DOHH2 (cell line): ENCODE measurements at regions not wholly inside any gene's neighbourhood (a gene's known extent, or its start where the extent isn't known, plus 50 kb on each side); places are given as distances from the start of the nearest gene placed in this dataset.
"Not testable (repeated sequence)": the region's sequence is repeated elsewhere in the genome, so short reads cannot be mapped to it uniquely, and the experiment has no call there.

Source experiments
- H3F3A ChIP-seq: fragments of 200-600 bp; sonication (generic), shearing (Covaris generic); 2 replicates; pipeline ENCODE4 v1.6.0; 2016; ENCODE audit warnings: antibody characterized with exemption, mild to moderate bottlenecking; ENCODE audit not compliant: control insufficient read depth, insufficient read depth
- H3K27ac ChIP-seq: fragments of 200-600 bp; sonication (generic); 2 replicates; pipeline ENCODE4 v1.5.1; 2014; ENCODE audit warnings: low read depth, mild to moderate bottlenecking, low read length, moderate library complexity
- H3K27me3 ChIP-seq: fragments of 200-600 bp; sonication (generic); 2 replicates; pipeline ENCODE4 v1.6.1; 2014; ENCODE audit warnings: mild to moderate bottlenecking, low read length, mixed read lengths; ENCODE audit not compliant: control insufficient read depth
- H3K36me3 ChIP-seq: fragments of 200-600 bp; sonication (generic); 2 replicates; pipeline ENCODE4 v1.6.1; 2014; ENCODE audit warnings: mild to moderate bottlenecking, low read length, moderate library complexity, mixed read lengths; ENCODE audit not compliant: control insufficient read depth
- H3K4me1 ChIP-seq: fragments of 200-600 bp; sonication (generic); 2 replicates; pipeline ENCODE4 v1.6.1; 2014; ENCODE audit warnings: mild to moderate bottlenecking, low read length, mixed read lengths; ENCODE audit not compliant: control insufficient read depth
- H3K4me2 ChIP-seq: fragments of 200-600 bp; sonication (generic); 2 replicates; pipeline ENCODE4 v1.6.0; 2014; ENCODE audit warnings: mild to moderate bottlenecking, low read length, moderate library complexity
- H3K4me3 ChIP-seq: fragments of 200-600 bp; sonication (generic); 2 replicates; pipeline ENCODE4 v1.5.1; 2014; ENCODE audit warnings: mild to moderate bottlenecking, low read length, mixed read lengths
- H3K79me2 ChIP-seq: fragments of 200-600 bp; sonication (generic); 2 replicates; pipeline ENCODE4 v1.6.1; 2014; ENCODE audit warnings: mild to moderate bottlenecking, low read length, mixed read lengths; ENCODE audit not compliant: control insufficient read depth
- H3K9me2 ChIP-seq: fragments of 200-600 bp; sonication (generic); replicated peaks from 2 replicates; pipeline ENCODE4 v1.6.1; 2014; ENCODE audit warnings: mild to moderate bottlenecking, low read length, mixed read lengths; ENCODE audit not compliant: control insufficient read depth
- H3K9me3 ChIP-seq: fragments of 200-600 bp; sonication (generic); 2 replicates; pipeline ENCODE4 v1.6.1; 2014; ENCODE audit warnings: antibody characterized with exemption, low read length, mixed read lengths; ENCODE audit not compliant: control insufficient read depth, insufficient read depth
- H4K20me1 ChIP-seq: fragments of 200-600 bp; sonication (generic); 2 replicates; pipeline ENCODE4 v1.6.0; 2014; ENCODE audit warnings: low read depth, mild to moderate bottlenecking, antibody characterized with exemption, low read length, moderate library complexity; ENCODE audit not compliant: control insufficient read depth, insufficient read depth
- CTCF ChIP-seq: fragments of 200-600 bp; sonication (generic); IDR thresholded peaks from one replicate; pipeline ENCODE4 v1.5.1; 2014; ENCODE audit warnings: antibody characterized with exemption, mild to moderate bottlenecking, low read depth, low read length; ENCODE audit not compliant: poor library complexity, severe bottlenecking
- EZH2phosphoT487 ChIP-seq: fragments of 200-600 bp; sonication (generic); IDR thresholded peaks from 2 replicates; pipeline ENCODE4 v1.6.1; 2017; ENCODE audit warnings: borderline replicate concordance, mild to moderate bottlenecking, antibody characterized with exemption, low read length, moderate library complexity, mixed read lengths

GRCh38 chr3:107465064-107465631 lies 57.6 kb upstream of the BBX start:
- H3K79me2 ChIP-seq, result no peaks in the 10 kb centered on the region

GRCh38 chr3:107468782-107469181 lies 54.0 kb upstream of the BBX start:
- Histone ChIP-seq H4K20me1 (no peaks in the 10 kb centered on the region), H3K4me1 (no peaks in the 10 kb centered on the region), H3K27me3 (peaks cover 7% of the 10 kb centered on the region; the same call in 1 of the 2 replicates), H3F3A (no peaks in the 10 kb centered on the region), H3K9me2 (no peaks in the 10 kb centered on the region), H3K36me3 (no peaks in the 10 kb centered on the region), H3K9me3 (no peaks in the 10 kb centered on the region), H3K79me2 (no peaks in the 10 kb centered on the region), H3K4me2 (no peak overlapping the region), H3K27ac (no peak overlapping the region), H3K4me3 (no peak overlapping the region)
- TF ChIP-seq EZH2phosphoT487, result no peak
- no peak for TF ChIP-seq CTCF

More at GRCh38 chr3:107465064-107465631, 57.6 kb upstream of the BBX start:
- H3K9me2 ChIP-seq, result no peaks in the 10 kb centered on the region
- peaks cover 7% of the 10 kb centered on the region; the same call in 1 of the 2 replicates for H3K27me3 ChIP-seq
- H3K27ac ChIP-seq, result no peak overlapping the region
- no peaks in the 10 kb centered on the region for H3K4me1 ChIP-seq
- no peaks in the 10 kb centered on the region for H3K9me3 ChIP-seq
- no peak for TF ChIP-seq EZH2phosphoT487
- H4K20me1 ChIP-seq, result no peaks in the 10 kb centered on the region
- no peak overlapping the region for H3K4me3 ChIP-seq
- no peaks in the 10 kb centered on the region for H3K36me3 ChIP-seq
- no peaks in the 10 kb centered on the region for H3F3A ChIP-seq
- no peak overlapping the region for H3K4me2 ChIP-seq

- H3K9me3 ChIP-seq, H4K20me1 ChIP-seq, H3K4me3 ChIP-seq, H3K4me1 ChIP-seq, H3K27ac ChIP-seq, H3K9me2 ChIP-seq, H3K79me2 ChIP-seq, H3K27me3 ChIP-seq, H3F3A ChIP-seq, H3K4me2 ChIP-seq, H3K36me3 ChIP-seq: not testable (repeated sequence)
Observed at GRCh38 chr3:107470496-107470895, 52.3 kb upstream of the BBX start.
